ENCODE measurements at regions not wholly inside any gene's neighbourhood (a gene's known extent, or its start where the extent isn't known, plus 50 kb on each side); places are given as distances from the start of the nearest gene placed in this dataset.

DNA sequence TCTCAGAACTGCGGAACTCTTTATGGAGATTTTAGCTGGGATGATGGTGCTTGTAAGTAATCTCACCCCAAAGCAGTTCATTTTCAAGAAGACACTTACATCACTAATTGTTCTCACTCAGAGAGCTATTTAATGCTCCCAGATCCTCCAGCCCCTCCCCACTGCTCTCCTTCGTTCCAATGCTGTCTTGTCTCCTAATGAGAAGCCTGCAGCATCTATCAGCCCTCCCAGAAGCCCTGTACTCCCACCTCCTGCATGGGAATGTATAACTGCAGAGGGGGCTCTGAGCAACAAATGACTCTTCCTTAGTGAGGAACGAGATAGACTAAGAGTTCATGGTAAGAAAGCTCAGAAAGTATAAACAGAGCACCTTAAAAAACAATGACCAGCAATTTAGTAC is 377.4 kb upstream of the RUNX1 start:
- no peak overlapping the region for H3K27ac Mint-ChIP-seq
- H3K27me3 ChIP-seq (ENCODE audit: control insufficient read depth in 2 of 2, insufficient read depth in 2 of 2, low read length in 2 of 2), result no peaks in the 10 kb centered on the region
- H3K27ac ChIP-seq (ENCODE audit: low read depth in 1 of 2, low read length in 2 of 2), result no peak overlapping the region
- H3K4me3 Mint-ChIP-seq, result no peak overlapping the region
- peaks cover 3 to 13% of the 10 kb centered on the region in 2 donors for H3K9me3 ChIP-seq (replicated peaks in 1 of 2; ENCODE audit: control insufficient read depth in 1 of 2, insufficient read depth in 1 of 2, low read length in 2 of 2)
- H3K4me2 ChIP-seq (replicated peaks; ENCODE audit: extremely low read depth, low read length, poor library complexity, severe bottlenecking), result no peak overlapping the region
- H3K79me2 ChIP-seq (ENCODE audit: insufficient read depth, low read length), result no peaks in the 10 kb centered on the region
- H4K20me1 ChIP-seq (ENCODE audit: insufficient read depth, low read length), result no peaks in the 10 kb centered on the region
- H3K36me3 Mint-ChIP-seq, result no peaks in the 10 kb centered on the region
- H3K4me1 Mint-ChIP-seq, result peaks cover 14% of the 10 kb centered on the region
- intact Hi-C loops (cut with micrococcal nuclease), result no loop called here
- TF ChIP-seq CTCF (IDR thresholded peaks at IDR 0.05), result no peak
- DNase-seq, result no peak
- peaks cover 0 to 3% (median 0%) of the 10 kb centered on the region in 3 donors for H3K27me3 Mint-ChIP-seq (ENCODE audit: low read depth in 3 of 3)
- no peak overlapping the region for H3K9ac ChIP-seq (ENCODE audit: insufficient read depth, low read length, poor library complexity, severe bottlenecking)
- no CpG with 5 or more reads among the region's 3 CpGs for WGBS (ENCODE audit: insufficient coverage)
- H3K9me3 Mint-ChIP-seq, result peaks cover 4 to 21% (median 13%) of the 10 kb centered on the region in 7 donors
- no peaks in the 10 kb centered on the region for H3K36me3 ChIP-seq (replicated peaks in 1 of 2; ENCODE audit: control insufficient read depth in 1 of 2, insufficient read depth in 2 of 2, low read length in 2 of 2)
- H3K4me3 ChIP-seq (replicated peaks in 1 of 3; ENCODE audit: low read depth in 2 of 3, low read length in 3 of 3), result no peak overlapping the region
- H2AFZ ChIP-seq (ENCODE audit: insufficient read depth, low read depth, low read length, poor library complexity, severe bottlenecking), result no peak overlapping the region
- H3K4me1 ChIP-seq (ENCODE audit: control insufficient read depth in 1 of 2, insufficient read depth in 2 of 2, low read length in 2 of 2), result peaks cover 11 to 15% of the 10 kb centered on the region in 2 donors

GRCh38 chr21:35424122-35424521 is 375.0 kb upstream of the RUNX1 start:
- H3K36me3 ChIP-seq (replicated peaks in 1 of 2; ENCODE audit: control insufficient read depth in 1 of 2, insufficient read depth in 2 of 2, low read length in 2 of 2), result no peaks in the 10 kb centered on the region
- H4K20me1 ChIP-seq (ENCODE audit: insufficient read depth, low read length), result no peaks in the 10 kb centered on the region
- H3K9ac ChIP-seq (ENCODE audit: insufficient read depth, low read length, poor library complexity, severe bottlenecking), result no peak overlapping the region
- intact Hi-C loops (cut with micrococcal nuclease), result no loop called here
- Mint-ChIP-seq H3K9me3 (peaks cover 2 to 21% (median 15%) of the 10 kb centered on the region in 7 donors), H3K27ac (no peak overlapping the region), H3K4me3 (no peak overlapping the region), H3K4me1 (peaks cover 14% of the 10 kb centered on the region), H3K36me3 (no peaks in the 10 kb centered on the region), H3K27me3 (ENCODE audit: low read depth in 3 of 3) (peaks cover 0 to 3% (median 0%) of the 10 kb centered on the region in 3 donors)
- no peak overlapping the region for H3K27ac ChIP-seq (ENCODE audit: low read depth in 1 of 2, low read length in 2 of 2)
- H3K79me2 ChIP-seq (ENCODE audit: insufficient read depth, low read length), result no peaks in the 10 kb centered on the region
- H3K4me1 ChIP-seq (ENCODE audit: control insufficient read depth in 1 of 2, insufficient read depth in 2 of 2, low read length in 2 of 2), result peaks cover 11 to 15% of the 10 kb centered on the region in 2 donors
- no peak for DNase-seq
- no peak overlapping the region for H3K4me3 ChIP-seq (replicated peaks in 1 of 3; ENCODE audit: low read depth in 2 of 3, low read length in 3 of 3)
- peaks cover 0 to 19% of the 10 kb centered on the region in 2 donors for H3K9me3 ChIP-seq (replicated peaks in 1 of 2; ENCODE audit: control insufficient read depth in 1 of 2, insufficient read depth in 1 of 2, low read length in 2 of 2)
- 100% methylated on average over 2 of the region's 3 CpGs for WGBS (ENCODE audit: insufficient coverage)
- no peak overlapping the region for H3K4me2 ChIP-seq (replicated peaks; ENCODE audit: extremely low read depth, low read length, poor library complexity, severe bottlenecking)
- no peak overlapping the region for H2AFZ ChIP-seq (ENCODE audit: insufficient read depth, low read depth, low read length, poor library complexity, severe bottlenecking)
- no peak for TF ChIP-seq CTCF (IDR thresholded peaks at IDR 0.05)
- no peaks in the 10 kb centered on the region for H3K27me3 ChIP-seq (ENCODE audit: control insufficient read depth in 2 of 2, insufficient read depth in 2 of 2, low read length in 2 of 2)

Data from CD14-positive monocyte (primary cell).